ENCODE measurements at regions not wholly inside any gene's neighbourhood (a gene's known extent, or its start where the extent isn't known, plus 50 kb on each side); places are given as distances from the start of the nearest gene placed in this dataset.
"Not testable (repeated sequence)": the region's sequence is repeated elsewhere in the genome, so short reads cannot be mapped to it uniquely, and the experiment has no call there.

DNA sequence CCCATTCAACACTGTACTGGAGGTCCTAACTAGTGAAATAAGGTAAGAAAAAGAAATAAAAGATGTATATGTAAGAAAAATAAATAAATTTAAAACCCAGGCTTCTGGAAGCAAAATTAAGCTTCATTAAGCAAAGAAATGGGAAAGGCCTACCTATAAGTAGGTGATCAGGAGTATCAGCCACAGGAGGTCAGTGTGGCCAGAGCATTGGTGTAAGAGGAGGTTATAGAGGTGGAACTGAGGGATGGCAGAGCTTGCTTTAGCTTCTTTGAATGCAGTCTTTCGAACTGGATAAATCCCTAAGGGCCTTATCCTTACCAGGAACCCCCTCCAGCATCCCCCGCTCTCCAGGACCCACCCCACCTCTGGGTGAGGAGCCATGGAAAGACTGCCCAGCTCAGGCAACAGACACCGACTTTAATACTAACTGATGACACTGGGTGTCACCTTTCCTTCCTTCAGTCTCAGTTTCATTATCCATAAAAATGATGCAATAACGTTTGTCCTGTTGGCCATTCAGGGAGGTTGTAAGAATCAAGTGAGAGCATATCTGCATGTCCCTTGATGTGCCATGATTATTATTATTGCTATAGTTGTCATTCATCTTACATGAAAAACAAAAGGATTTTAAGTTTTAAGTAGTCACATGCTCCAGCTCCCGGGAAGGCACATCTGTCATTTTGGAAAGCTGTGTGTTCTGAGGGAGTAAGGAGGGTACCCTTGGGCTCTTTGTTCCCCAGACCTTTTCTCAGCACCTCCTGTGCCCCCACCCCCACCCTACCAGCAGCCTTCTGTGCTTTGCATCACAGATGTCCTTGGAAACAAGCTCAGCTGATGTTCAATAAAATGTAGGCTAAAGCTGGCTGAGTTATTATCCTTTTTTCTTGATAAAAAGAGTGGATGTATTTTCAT, 50.8 kb upstream of the CTNNA1 start:
- DNase-seq: no peak

DNA sequence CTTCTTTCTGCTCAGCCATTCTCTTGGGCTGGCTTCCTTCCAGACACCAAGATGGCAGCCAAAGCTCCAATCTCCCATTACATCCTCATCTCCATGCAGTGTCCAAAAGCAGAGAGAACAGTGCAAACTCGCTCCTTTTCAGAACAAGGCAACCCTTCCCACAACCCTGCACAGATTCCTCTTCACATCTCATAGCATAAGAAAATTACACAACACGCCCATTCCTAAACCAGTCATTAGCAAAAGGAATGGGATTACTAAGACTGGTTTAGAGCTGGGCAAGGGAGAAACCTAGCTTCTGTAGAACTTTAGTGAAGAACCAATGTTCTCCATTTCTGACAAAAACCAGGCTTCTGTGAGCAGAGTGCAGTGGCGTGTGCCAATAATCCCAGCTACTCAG, 51.5 kb upstream of the CTNNA1 start:
- DNase-seq: no peak

DNA sequence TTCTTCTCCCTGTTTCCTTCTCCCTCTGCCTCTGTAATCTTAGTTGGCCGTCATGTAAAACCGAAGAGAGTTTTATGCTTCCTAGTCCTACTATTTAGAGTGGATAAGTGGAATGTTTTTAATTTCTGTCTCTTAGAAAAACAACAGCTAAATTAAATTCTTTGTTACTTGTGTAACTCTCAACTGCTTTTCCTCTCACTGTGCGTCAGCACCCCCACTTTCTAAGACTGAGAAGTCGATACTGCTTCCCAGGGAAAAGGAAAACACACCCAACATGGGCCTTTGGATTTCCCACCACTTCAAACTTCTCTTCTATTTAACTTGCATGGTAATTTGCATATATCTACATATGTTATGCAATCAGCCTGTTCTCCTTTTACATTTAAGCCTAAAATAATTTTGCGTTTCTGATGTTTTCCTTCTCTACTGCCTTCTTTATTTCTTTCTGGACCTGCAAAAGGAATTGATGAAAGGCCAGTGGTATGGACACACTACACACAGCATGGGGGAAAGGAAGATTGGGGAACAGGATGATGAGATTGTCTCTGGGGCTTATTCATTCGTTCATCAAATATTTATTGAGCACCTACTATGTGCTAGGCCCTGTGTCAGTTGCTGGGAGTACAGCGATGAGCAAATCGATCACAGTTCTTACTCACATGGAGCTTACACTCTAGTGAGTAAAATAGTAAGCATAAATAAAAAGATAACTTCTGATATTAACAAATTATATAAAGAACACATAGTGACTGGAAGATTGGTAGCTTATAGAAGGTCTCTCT, 52.5 kb upstream of the CTNNA1 start:
- no peak for DNase-seq

DNA sequence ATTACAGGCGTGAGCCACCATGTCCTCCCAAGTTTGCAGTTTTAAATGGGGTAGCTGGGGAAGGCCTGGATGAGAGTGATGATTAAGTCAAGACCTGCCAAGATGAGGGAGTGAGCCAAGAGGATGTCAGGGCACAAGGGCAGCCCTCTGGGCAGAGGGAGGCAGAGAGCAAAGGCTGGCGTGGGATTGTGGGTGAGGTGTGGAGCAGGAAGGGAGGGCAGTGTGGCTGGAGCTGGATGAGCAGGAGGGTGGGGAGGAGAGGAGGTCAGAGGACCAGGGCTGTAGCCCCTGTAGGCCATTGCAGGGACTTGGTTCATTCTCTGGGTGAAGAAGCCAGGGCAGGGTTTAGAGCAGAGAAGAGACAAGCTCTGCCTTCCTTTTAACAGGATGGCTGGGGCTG, 53.7 kb upstream of the CTNNA1 start:
- DNase-seq: no peak

DNA sequence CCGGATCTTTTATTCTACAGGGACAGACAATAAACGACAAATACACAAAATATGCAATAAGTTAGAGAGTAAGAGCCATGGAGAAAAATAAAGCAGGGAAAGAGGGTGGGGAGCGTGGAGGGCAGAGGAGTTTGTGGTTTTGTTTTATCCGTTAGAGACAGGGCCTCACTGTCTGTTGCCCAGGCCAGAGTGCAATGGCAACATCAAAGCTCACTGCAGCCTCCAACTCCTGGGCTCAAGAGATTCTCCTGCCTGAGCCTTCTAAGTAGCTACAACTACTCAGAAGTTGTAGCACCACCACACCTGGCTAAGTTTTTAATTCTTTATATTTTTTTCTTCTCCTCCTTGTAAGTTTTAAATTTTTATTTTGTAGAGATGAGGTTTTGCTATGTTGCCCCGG, 54.5 kb upstream of the CTNNA1 start:
- DNase-seq: no peak

DNA sequence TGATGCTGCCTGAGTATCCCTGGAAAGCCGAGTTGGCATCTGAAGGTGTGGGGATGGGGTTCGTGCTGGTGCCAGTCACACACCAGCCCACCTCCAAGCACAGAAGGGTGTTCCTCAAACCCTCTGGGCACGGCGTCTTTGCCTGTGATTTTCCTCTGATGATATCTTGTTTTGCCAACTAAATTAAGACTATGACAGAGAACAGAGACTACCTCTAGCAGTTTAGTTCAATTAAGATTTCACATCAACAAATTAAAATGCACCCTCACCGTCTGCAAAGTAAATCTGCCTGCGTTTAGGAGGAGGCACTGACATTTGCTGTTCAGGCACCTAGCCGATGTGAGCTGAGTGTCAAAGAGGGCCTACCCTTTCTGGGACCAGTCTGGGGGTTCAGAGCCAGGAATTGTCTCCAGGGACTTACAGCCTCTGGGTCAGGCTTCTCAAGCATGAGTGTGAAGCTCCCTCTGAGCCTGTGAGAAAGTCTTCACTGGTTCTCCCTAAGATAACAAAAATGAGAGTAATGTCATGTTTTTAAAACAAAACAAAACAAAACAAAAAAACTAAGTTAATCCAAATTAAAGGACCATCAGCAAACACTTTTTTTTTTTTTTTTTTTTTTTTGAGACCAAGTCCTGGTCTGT, 55.4 kb upstream of the CTNNA1 start:
- DNase-seq: no peak

DNA sequence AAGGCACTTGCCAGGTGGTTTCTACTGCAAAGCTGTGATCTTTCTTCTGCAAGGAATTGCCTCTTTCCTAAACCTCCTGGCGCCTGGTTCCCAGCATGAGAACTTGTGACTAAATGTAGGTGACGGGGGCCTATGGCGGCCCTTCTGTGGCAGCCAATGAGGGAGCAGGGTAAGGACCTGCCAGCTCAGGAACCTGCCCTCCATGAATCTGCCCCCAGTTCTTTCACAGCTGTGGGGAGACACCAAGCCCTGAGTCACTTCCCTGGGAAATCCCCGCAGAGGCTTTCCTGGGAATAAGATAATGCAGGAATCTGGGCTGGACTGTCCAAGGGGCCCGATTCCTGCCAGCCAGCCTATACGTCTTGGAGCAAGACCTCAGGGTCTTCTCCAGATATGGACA, 56.7 kb upstream of the CTNNA1 start:
- DNase-seq: no peak

DNA sequence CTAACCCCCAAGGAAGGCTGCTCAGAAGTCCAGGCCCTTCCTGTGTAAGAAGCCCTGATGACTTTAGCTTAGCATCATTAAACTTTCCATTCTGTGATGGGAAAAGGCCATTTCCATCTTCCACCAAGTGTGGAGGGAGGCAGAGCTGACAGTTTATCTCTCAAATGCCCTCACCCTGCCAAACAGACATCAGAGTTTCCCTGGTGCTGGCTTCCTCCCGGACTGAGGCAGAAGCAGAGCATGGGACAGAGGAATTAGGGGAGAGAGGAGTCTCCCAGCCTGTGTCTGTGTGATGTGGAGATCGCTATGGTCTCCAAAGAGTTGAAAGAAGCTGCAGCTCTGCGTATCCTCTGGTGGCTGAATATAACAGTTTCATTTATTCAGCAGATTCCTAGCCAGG, 57.4 kb upstream of the CTNNA1 start:
- DNase-seq: no peak

DNA sequence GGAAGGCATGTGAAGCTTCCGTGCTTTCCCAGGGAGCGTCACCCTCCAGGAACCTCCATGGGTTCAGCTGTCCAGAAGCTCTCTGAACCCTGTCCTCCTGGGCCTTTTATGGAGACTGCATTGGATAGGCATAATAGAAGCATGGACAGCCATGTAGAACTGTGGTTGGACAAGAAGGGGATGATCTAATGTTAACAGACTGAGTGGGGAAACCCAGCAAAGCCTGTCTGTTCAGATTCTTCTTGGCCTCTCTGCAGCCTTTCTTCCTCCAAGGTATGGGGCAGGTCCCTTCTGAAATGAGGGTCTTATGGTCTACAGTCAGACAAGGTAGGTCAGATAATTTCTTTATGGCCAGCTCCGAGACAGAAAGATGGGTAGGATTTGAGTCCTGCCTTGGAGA, 59.1 kb upstream of the CTNNA1 start:
- no peak for DNase-seq

DNA sequence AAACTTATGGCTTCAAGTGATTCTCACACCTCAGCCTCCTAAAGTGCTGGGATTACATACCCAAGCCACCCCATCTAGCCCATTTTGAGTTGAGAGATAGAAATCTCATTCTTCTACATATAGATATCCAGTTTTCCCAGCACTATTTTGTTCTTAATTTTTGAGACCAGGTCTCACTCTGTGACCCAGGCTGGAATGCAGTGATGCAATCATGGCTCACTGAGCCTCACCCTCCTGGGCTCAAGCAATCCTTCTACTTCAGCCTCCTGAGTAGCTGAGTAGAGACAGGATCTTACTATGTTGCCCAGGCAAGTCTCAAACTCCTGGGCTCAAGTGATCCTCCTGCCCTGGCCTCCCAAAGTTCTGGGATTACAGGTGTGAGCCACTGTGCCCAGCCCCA, 60.9 kb upstream of the CTNNA1 start:
- DNase-seq: no peak

DNA sequence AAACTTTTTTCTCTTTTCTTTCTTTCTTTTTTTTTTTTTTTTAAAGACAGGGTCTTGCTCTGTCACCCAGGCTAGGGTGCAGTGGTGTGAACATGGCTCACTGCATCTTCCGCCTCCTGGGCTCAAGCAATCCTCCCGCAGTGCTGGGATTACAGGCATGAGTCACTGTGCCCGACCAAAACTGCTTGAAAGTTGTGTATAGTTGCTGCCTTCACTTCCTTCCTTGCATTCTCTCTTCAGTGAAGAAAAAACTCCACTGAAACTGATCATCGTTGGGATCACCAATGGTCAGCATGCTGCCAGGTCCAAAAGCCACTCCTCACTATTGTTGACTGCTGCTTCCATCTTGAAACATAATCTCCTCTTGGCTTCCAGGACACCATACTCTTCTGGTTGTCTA, 66.6 kb upstream of the CTNNA1 start:
- no peak for DNase-seq

DNA sequence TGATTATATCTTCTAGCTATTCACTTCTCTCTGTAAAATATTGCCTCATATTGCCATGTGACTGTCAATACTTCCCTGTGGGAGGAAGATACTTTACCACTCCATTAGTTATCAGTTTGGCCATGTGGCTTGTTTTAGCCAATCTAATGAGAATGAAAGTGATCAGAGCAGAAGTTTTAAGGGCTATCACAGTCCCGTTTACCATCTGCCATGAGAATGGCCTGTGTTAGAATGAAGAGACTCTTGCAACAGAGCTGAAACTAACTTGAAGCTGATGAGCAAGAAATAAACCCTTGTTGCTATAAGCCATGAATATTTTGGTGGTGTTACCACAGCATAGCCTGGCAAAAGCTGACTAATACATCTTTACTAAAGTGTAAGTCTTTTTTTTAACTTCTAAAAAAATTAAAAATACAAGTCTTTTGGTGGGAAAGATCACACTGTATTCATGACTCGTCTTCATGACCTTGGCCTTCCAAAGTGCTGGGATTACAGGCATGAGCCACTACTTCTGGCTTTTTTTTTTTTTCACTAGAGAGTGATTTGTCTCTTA, 68.0 kb upstream of the CTNNA1 start:
- no peak for DNase-seq

DNA sequence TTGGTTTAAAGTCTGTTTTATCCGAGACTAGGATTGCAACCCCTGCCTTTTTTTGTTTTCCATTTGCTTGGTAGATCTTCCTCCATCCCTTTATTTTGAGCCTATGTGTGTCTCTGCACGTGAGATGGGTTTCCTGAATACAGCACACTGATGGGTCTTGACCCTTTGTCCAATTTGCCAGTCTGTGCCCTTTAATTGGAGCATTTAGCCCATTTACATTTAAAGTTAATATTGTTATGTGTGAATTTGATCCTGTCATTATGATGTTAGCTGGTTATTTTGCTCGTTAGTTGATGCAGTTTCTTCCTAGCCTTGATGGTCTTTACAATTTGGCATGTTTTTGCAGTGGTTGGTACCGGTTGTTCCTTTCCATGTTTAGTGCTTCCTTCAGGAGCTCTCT, 70.8 kb upstream of the CTNNA1 start:
- DNase-seq: not testable (repeated sequence)

DNA sequence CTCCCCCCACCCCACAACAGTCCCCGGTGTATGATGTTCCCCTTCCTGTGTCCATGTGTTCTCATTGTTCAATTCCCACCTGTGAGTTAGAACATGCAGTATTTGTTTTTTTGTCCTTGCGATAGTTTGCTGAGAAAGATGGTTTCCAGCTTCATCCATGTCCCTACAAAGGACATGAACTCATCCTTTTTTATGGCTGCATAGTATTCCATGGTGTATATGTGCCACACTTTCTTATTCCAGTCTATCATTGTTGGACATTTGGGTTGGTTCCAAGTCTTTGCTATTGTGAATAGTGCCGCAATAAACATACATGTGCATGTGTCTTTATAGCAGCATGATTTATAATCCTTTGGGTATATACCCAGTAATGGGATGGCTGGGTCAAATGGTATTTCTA, 74.4 kb upstream of the CTNNA1 start:
- not testable (repeated sequence) for DNase-seq

DNA sequence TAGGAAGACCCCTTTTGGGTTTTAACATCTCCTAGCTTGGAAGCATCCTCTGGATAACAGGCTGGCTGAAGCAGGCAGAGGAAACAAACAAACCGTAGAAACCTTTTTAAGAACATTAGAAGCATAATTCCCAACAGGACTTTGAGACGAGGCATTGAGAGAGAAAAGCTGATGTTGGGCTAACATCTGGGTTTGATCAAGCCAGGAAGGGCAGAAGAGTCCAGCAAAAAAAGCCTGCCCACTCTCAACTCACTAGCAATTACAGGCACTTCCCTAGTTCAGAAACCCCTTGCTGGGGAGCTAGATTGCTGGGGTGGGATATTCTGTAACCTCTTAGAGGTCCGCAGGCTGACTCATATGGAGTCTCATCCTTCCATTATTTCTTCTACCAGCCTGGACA, 75.4 kb upstream of the CTNNA1 start:
- no peak for DNase-seq

DNA sequence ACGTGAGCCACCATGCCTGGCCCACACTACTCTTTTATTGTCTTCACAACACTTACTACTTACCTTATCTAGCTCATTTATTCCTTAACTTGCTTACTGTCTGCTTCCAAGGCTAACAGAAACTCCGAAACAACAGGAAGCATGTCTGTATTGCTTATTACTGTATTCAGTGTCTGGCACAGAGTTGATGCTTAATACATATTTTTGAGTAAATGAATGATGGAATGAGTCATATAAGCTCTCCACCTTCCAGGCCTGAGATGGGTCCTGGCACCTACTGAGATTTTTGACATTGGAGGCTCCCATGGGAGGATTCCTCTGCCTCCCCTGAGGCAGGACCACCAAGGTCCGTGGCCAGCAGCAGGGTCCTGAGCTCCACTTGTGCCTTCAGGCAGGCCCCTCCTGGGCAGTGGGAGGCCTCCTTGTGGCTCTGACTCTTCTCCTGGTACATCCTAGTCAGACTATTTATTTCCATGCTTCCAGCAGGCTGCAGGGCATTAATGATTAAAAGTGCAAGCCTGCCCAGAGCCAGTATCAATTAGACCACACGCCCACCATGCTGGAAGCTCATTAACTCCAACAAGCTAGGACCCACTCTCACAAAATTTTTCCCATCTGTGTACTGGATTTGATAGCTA, 76.5 kb upstream of the CTNNA1 start:
- DNase-seq: no peak

DNA sequence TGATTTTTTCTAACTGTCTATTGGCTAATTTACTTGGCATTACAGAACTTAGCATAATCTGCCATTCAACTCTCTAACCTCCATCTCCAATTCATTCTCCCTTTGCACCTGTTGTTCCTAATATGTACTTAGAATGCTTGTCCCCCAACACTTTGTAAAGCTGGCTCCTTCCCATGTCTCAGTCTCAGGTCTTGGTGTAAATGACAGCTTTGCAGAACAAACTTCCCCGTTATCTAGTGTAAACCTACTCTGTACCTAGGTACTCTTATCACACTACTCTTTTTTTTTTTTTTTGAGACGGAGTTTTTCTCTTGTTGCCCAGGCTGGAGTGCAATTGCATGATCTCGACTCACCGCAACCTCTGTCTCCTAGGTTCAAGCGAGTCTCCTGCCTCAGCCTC, 77.2 kb upstream of the CTNNA1 start:
- DNase-seq: no peak

DNA sequence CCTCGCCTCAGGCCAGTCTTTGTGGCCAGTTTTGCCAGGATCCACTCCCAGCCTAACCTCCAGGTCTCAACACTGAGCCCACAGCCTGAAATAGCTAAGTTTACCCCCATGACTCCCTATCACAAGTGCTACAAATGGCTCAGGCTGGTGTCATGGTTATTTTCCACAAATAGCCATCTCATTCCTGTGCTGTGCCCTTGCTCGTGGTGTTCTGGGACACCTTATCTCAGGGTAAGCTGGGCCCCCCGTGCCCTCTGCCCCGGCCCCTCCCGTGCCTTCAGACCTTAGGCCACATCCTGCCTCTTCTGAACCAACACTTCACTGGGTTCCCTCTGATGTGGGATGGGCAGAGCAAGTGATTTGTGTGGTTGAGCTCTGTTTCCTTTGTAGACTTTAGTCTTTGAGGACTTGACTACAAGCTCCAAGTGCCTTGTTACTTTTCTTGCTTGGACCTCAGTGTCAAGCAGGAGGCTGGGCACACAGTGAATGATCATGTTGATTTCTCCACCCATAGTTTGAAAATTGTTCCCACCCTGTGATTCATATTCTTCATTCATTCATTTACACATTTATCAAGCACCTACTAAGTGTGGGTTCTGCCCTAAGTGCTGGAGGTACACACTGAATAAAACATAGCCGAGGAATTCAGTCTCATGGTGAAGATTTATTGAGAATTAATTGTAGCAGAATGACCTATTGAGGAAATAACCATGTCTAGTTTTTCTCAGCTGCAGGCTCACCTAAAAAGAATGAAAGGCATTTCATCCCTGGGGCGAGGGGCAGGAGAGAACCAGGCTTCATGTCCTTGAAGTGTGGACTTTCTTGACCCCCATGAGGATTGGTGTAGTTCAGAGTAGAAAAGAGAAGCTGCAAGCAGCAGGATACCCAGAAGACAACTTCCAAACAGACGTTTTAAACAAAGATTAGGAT, 84.5 kb upstream of the CTNNA1 start:
- DNase-seq: peak; percentile 14 to 56

DNA sequence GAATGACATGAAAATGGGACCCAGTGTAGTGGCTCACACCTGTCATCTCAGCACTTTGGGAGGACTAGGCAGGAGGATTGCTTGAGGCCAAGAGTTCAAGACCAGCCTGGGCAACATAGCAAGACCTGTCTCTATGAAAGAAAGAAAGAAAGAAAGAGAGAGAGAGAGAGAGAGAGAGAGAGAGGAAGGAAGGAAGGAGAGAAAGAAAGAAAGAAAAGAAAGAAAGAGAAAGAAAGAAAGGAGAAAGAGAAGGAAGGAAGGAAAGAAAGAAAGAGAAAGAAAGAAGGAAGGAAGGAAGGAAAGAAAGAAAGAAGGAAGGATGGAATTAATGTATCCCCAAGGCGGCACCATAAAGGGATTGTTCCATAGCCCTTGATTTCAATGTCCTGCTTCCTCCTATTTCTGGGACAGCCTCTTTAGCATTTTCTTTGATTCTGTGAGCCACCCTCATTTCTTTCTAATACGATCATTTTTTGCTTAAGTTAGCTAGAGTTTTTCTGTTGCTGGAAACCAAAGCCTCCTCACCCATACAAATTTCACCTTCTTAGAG, 85.4 kb upstream of the CTNNA1 start:
- DNase-seq: not testable (repeated sequence)

DNA sequence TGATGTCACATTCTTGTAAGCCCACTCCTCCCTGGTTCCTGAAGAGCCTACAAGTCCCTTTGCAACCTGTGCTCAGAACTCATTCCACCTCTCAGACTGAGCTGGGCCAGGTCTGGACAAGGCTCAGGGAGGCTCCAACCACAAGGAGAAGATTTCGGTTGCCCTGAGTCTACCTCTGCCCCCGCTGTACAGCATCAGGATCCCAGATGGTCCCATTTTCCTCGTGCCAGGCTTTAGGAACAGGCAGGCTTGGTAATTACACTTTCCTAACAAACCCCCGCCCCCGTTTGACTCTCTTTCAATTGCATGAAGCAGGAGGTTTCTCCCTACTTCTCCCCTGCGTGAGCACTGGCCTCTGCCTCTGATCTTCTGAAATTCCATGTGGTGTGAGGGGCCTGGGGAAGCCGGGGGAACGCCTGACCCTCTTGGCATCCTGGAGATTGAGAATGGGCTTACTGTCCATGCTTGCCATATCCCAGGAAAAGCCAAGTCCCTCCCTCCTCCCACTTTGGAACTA, 86.9 kb upstream of the CTNNA1 start:
- no peak for DNase-seq

DNA sequence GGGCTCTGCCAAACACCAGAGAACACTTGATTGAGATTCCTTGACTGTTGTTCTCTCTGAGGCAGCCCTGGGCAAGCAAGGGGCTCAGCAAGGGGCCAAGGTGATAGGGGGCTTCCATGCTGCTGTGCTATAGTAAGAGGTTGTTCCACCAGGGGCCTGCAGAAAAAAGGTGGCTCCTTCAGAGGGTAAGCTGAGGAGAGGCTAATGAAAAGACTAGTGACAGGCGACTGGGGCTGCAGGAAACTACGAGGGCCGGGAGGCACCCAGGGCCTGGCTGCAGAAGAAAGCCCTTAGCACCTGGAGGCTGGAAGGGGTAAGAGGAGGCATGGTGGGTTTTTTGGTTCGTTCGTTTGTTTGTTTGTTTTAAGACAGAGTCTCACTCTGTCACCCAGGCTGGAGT, 88.0 kb upstream of the CTNNA1 start:
- DNase-seq: no peak

Data from CD4-positive, alpha-beta T cell treated with Interferon alpha-2 for 1 hour (primary cell).